Left lobe of liver (tissue), 2 donors: ENCODE measurements at regions not wholly inside any gene's neighbourhood (a gene's known extent, or its start where the extent isn't known, plus 50 kb on each side); places are given as distances from the start of the nearest gene placed in this dataset.

ENCODE experiments used
- ATAC-seq: fragments of 200-7000 bp; cut with Tn5 transposase; one replicate; pipeline ENCODE4 v1.9.1; 2020; ENCODE audit warnings: mild to moderate bottlenecking, moderate library complexity
- DNase-seq: peaks from one replicate; pipeline ENCODE4 v3.0.0-alpha.2; 2020; ENCODE audit warnings: low spot score
- donor health status: DM: no; HTN: no; CAD: no; lungs with moderate emphysema.
- donor health status: DM: no; HTN: yes; CAD: no.

DNA sequence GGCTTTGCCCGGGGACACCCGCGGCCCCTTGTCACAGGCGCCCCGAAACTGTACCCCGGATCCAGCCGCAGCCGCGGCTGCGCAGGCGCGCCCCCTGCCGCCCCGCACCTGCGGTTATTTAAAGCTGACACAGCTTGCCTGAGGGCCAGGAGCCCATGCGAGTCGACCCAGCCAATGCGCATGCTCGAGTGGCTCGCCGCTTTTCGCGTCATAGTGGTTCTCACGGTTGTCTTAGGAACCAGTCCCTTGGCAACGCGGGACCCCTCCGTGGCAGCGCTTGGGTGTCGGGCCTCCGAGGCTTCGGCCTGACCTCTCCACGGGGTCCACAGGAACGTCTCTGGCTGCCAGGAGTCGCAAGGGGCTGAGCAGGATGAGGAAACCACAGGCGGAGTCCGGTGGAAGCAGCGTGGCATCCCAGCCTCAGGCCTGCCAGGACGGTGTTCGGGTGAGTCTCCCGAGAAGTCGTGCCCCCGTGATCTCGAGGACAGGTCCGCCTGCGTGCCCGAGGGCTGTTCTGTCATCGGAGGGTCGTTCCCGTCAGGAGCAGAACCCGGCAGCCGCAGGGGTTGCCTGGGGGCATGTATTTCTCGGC, 716.9 kb downstream of the KCNJ18 start:
- ATAC-seq, result no peak

DNA sequence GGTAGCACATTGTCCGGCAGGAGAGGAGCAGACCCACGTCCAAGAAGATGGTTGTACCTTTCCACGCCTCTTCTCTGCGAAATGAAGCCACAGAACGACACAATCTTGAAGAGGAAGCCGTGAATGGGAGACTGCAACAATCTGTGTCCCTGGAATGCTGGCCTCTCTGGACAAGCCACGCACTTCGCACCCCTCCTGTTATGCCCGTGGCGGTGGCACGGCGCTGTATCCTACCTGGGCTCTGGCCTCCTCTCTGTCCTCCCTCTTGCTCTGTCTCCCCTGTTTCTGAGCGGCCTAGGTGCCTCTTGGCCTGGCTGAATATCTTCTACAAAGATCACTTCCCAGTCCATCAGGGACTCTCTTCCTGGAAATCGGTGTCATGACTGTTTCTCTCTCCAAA, 717.8 kb downstream of the KCNJ18 start:
- ATAC-seq, result no peak
- no peak for DNase-seq

More for the DNA sequence above, 716.9 kb downstream of the KCNJ18 start:
- no peak for DNase-seq

DNA sequence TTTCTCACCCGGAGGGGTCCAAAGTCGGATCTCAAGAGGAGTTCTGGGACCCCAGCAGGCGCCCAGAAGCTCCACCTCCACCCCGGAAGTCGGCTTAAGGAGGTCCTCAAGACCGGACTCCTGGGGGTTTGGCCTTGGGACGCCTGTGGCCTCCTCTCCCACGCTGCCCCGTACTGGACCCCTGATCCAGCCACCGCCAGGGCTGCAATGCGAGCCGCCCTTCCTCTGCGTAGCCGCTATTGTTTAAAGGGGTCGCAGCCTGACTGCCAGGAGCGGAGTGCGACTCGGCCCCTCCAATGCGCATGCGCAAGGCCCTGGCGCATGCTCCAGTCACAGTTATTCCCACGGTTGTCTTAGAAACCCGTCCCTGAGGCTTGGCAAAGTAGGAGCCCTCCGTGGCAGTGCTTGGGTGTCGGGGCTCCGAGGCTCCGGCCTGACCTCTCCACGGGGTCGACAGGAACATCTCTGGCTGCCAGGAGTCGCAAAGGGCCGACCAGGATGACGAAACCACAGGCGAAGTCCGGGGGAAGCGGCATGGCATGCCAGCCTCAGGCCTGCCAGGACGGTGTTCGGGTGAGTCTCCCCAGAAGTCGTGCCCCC, 719.0 kb downstream of the KCNJ18 start:
- DNase-seq (no peak), ATAC-seq (no peak)

GRCh38 chr17:22435231-22435974, 743.1 kb downstream of the KCNJ18 start:
- ATAC-seq (no peak), DNase-seq (no peak)

DNA sequence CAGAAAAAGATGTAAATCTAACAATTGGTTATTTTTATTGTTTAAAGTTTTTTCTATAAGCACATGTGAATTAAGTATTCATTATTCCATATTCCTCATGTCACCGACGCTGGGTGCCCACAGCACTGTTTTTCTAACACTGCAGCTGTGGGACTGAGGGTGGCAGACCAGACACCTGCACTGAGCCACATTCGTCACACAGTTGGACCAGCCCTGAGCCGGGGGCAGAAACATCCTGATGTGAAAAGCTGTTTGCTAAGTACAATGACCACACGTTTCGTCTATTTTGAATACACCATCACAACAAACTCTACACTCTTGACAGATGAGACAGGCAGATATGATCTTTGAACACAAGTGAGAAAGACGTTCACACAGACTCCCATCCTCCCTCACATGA, 749.5 kb downstream of the KCNJ18 start:
- ATAC-seq (no peak), DNase-seq (no peak)

GRCh38 chr17:22443061-22443460, 750.7 kb downstream of the KCNJ18 start:
- no peak for DNase-seq
- ATAC-seq, result no peak

DNA sequence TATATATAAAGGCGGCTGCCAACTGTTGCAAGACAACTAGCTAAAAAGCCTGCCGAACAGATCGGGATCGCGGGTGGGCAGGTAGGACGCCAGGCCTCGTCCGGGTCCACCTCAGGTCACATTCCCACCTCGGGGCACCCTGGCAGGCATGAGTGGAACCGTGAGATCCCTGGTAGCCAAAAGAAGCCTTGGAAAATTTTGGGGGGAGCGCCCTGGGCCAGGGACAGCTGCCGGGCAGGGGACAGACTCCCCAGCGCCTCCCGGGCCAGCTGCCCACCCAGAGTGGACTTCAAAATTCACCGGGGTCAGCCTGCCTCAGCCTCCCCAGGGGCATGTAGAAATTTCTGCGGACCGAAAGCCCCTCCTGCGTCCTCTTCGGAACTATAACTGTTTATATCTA, 760.9 kb downstream of the KCNJ18 start:
- no peak for DNase-seq
- ATAC-seq, result no peak

- DNase-seq (no peak), ATAC-seq (peak; percentile 44)
Measured at GRCh38 chr17:22454070-22454999, 762.0 kb downstream of the KCNJ18 start.

- ATAC-seq (no peak), DNase-seq (no peak)
Measured at GRCh38 chr17:22459331-22459952, 767.1 kb downstream of the KCNJ18 start.

DNA sequence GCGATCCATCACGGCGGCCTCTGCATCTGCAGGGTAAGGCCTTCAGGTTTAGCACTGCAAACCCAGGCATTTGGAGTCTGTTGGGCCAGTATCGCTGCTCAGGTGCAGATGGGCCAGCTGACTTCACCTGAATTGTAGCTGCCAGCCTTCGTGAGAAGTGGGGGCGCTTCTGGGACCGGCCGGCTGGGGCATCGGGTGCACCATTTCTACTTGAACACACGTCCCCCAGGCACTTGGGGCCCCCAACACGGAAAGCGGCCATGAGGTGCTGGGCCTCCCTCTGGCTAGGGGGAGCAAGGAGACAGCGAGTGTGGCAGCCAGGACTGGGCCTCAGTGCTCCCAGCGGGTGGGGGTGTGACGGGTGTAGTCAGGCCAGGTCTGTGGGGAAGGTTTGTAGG, 767.6 kb downstream of the KCNJ18 start:
- DNase-seq, result peak; percentile 24

GRCh38 chr17:22460461-22461063, 768.2 kb downstream of the KCNJ18 start:
- no peak for ATAC-seq
- peak; percentile 22 for DNase-seq

More for the DNA sequence above, 767.6 kb downstream of the KCNJ18 start:
- no peak for ATAC-seq

DNA sequence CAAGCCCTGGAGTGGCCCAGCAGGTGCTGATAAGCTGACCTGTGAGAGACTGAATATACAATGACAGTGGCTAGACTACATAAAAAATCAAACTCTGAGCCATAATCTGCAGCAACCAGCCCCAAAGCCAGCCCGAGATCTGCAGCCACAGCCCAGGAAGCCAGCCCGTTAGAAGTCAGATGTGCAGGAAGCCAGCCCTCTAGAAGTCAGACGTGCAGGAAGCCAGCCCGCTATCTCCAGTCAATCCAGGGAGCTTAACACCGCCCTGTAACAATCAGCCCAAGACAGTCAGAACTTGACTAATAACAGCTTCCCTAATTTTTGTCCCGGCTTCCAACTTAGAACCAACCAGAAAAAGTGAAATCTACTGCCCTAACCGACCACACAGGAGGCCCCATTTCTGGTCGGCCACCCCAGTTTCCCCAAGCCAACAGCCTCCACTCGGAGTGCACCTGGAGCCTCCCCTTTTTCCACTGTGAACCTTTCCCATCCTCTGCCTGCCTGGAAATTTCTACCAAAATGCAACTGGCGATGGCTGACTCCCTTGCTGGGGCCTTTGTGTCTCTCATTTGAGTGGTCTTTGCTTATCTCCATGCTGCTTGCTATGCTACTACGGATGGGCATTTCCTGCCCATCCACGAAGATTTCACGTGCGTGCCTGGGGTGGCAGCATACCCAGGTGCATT, 769.3 kb downstream of the KCNJ18 start:
- DNase-seq, result no peak
- no peak for ATAC-seq

GRCh38 chr17:22462461-22462860, 770.1 kb downstream of the KCNJ18 start:
- DNase-seq, result no peak

DNA sequence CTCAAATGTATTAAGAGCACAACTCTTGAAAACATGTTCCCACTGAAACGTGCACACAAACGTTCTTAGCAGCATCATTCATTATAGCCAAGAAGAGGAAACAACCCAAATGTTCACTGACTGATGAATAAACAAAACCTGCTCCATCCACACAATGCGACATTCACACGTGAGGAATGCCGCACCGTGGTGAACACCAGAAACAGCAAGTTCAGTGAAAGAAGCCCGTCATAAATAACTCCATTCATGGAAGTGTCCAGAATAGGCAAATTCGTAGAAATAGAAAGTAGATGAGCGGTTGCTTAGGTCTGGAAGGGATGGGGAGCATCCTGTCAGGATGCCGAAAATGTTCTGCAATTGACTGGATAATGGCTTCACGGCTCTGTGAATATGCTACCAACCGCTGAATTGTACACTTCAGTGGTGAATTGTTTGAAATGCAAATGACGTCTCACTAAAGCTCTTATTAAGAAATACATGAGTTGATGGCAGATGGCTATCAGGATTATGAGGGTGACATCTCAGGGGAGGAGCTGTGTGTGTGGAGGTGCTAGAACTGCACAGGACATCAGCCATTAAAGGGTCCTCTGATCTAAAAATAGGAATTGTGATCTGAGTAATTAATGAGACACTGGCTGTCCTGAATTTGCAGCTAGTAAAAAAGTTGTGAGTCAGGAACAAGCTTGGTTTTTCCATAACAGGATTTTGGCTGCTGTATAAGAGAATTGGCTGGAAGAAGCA, 771.0 kb downstream of the KCNJ18 start:
- no peak for DNase-seq
- ATAC-seq, result no peak

More at GRCh38 chr17:22462461-22462860, 770.1 kb downstream of the KCNJ18 start:
- ATAC-seq, result no peak

DNA sequence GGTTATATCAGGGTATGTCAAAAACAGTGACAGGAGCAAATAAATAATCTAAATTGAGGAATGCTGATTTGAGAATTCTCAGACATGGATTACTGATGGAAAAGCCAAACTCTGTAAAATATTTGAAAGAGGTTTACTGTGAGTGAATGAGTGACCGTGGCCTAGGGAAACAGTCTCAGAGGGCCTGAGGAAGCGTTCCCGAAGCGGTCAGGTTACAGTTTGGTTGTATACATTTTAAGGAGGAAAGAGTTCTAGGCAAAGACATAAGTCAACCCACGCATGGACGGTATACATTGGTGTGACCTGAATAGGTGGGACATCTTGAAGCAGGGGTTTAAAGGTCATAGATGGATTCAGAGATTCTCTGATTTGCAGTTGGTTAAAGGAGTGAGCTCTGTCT, 771.7 kb downstream of the KCNJ18 start:
- ATAC-seq (no peak), DNase-seq (no peak)

DNA sequence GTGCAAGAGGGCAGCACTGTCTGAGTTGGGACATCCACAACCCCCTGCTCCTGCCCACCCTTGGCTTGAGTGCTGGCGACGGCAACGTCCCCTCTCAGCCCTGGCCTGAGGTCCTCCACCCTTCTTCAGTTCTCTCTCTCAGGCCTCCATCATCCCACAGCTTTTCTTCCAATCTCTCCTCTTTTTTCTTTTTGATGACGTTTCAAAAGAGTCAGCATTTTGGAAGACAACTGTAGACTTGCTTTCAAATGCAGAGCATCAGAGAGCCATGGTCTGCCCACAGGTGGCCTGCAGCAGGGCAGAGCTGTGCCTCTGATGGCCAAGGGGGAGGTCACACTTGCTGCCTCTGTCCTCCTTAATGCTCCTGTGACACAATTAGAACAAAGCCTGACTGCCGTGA, 775.4 kb downstream of the KCNJ18 start:
- DNase-seq, result no peak
- no peak for ATAC-seq

- ATAC-seq, result no peak
- no peak for DNase-seq
Measured at GRCh38 chr17:22469101-22469880, 777.0 kb downstream of the KCNJ18 start.

DNA sequence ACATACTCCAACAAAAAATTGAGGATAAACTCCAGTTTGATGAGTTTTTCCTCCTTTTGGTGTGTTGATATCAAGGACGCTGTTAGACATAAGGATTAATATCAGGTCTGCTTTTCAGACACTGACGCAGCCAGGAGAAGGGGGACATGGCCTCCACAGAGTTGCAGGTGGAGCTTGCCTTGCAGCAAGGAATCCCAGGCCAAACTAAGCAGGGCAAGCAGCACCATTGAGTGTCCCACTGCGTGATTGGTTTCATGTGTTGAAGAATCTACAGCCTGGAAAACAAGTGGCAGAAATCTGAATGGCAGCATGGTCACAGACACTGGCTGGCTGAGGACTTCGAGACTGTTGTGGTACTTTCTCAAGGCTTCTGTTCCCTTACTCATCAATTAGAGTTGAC, 777.6 kb downstream of the KCNJ18 start:
- no peak for DNase-seq
- ATAC-seq, result no peak
